ENCODE measurements at regions not wholly inside any gene's neighbourhood (a gene's known extent, or its start where the extent isn't known, plus 50 kb on each side); places are given as distances from the start of the nearest gene placed in this dataset.
"Not testable (repeated sequence)": the region's sequence is repeated elsewhere in the genome, so short reads cannot be mapped to it uniquely, and the experiment has no call there.

GRCh38 chr1:47689894-47690293 is 252.1 kb downstream of the FOXD2 start:
- H3K27ac ChIP-seq, result no peak overlapping the region
- no peaks in the 10 kb centered on the region for H3K79me2 ChIP-seq (ENCODE audit: insufficient read depth, low read depth)
- no peak for TF ChIP-seq CTCF (conservative IDR thresholded peaks at IDR 0.05; ENCODE audit: low read depth, low read length)

GRCh38 chr1:47690341-47691250 is 252.8 kb downstream of the FOXD2 start:
- no peak overlapping the region for H3K9ac ChIP-seq
- no peak overlapping the region for H3K27ac ChIP-seq
- H3K4me2 ChIP-seq, result no peak overlapping the region
- no peaks in the 10 kb centered on the region for H3K79me2 ChIP-seq (ENCODE audit: insufficient read depth, low read depth)
- H3K4me3 ChIP-seq (IDR thresholded peaks at IDR 0.05; ENCODE audit: insufficient read depth, low read depth, low read length), result no peak overlapping the region
- H3K4me1 ChIP-seq (ENCODE audit: low read depth, poor library complexity, severe bottlenecking), result no peaks in the 10 kb centered on the region
- H2AFZ ChIP-seq (ENCODE audit: low read depth), result no peak overlapping the region
- no peaks in the 10 kb centered on the region for H4K20me1 ChIP-seq (ENCODE audit: insufficient read depth)
- no peak for TF ChIP-seq CTCF (conservative IDR thresholded peaks at IDR 0.05; ENCODE audit: low read depth, low read length)
- H3K36me3 ChIP-seq (ENCODE audit: insufficient read depth), result no peaks in the 10 kb centered on the region
- H3K27me3 ChIP-seq (ENCODE audit: insufficient read depth, low read depth), result no peaks in the 10 kb centered on the region

More at GRCh38 chr1:47689894-47690293, 252.1 kb downstream of the FOXD2 start:
- H3K4me1 ChIP-seq (ENCODE audit: low read depth, poor library complexity, severe bottlenecking), result no peaks in the 10 kb centered on the region
- H3K27me3 ChIP-seq (ENCODE audit: insufficient read depth, low read depth), result no peaks in the 10 kb centered on the region
- H3K4me3 ChIP-seq (IDR thresholded peaks at IDR 0.05; ENCODE audit: insufficient read depth, low read depth, low read length), result no peak overlapping the region
- no peaks in the 10 kb centered on the region for H4K20me1 ChIP-seq (ENCODE audit: insufficient read depth)
- no peak overlapping the region for H3K4me2 ChIP-seq
- H3K36me3 ChIP-seq (ENCODE audit: insufficient read depth), result no peaks in the 10 kb centered on the region
- H2AFZ ChIP-seq (ENCODE audit: low read depth), result no peak overlapping the region
- no peak overlapping the region for H3K9ac ChIP-seq

GRCh38 chr1:47691293-47691692 is 253.4 kb downstream of the FOXD2 start:
- H3K9ac ChIP-seq; H3K4me2 ChIP-seq; H3K27me3 ChIP-seq (ENCODE audit: insufficient read depth, low read depth); H4K20me1 ChIP-seq (ENCODE audit: insufficient read depth); H2AFZ ChIP-seq (ENCODE audit: low read depth); H3K27ac ChIP-seq; H3K79me2 ChIP-seq (ENCODE audit: insufficient read depth, low read depth); H3K36me3 ChIP-seq (ENCODE audit: insufficient read depth); H3K4me1 ChIP-seq (ENCODE audit: low read depth, poor library complexity, severe bottlenecking); H3K4me3 ChIP-seq (IDR thresholded peaks at IDR 0.05; ENCODE audit: insufficient read depth, low read depth, low read length): not testable (repeated sequence)

- no peak overlapping the region for H3K4me3 ChIP-seq (IDR thresholded peaks at IDR 0.05; ENCODE audit: insufficient read depth, low read depth, low read length)
- no peaks in the 10 kb centered on the region for H3K27me3 ChIP-seq (ENCODE audit: insufficient read depth, low read depth)
- H3K4me1 ChIP-seq (ENCODE audit: low read depth, poor library complexity, severe bottlenecking), result no peaks in the 10 kb centered on the region
- TF ChIP-seq CTCF (conservative IDR thresholded peaks at IDR 0.05; ENCODE audit: low read depth, low read length), result no peak
- H3K27ac ChIP-seq, result no peak overlapping the region
- H4K20me1 ChIP-seq (ENCODE audit: insufficient read depth), result no peaks in the 10 kb centered on the region
- H3K36me3 ChIP-seq (ENCODE audit: insufficient read depth), result no peaks in the 10 kb centered on the region
- no peaks in the 10 kb centered on the region for H3K79me2 ChIP-seq (ENCODE audit: insufficient read depth, low read depth)
- no peak overlapping the region for H3K4me2 ChIP-seq
- no peak overlapping the region for H3K9ac ChIP-seq
- no peak overlapping the region for H2AFZ ChIP-seq (ENCODE audit: low read depth)
Measured at GRCh38 chr1:47692196-47692595, 254.4 kb downstream of the FOXD2 start.

- Histone ChIP-seq H3K9ac (no peak overlapping the region), H3K79me2 (ENCODE audit: insufficient read depth, low read depth) (no peaks in the 10 kb centered on the region), H3K4me1 (ENCODE audit: low read depth, poor library complexity, severe bottlenecking) (no peaks in the 10 kb centered on the region), H4K20me1 (ENCODE audit: insufficient read depth) (no peaks in the 10 kb centered on the region), H3K27ac (no peak overlapping the region), H3K36me3 (ENCODE audit: insufficient read depth) (no peaks in the 10 kb centered on the region), H3K4me2 (no peak overlapping the region), H3K4me3 (IDR thresholded peaks at IDR 0.05; ENCODE audit: insufficient read depth, low read depth, low read length) (no peak overlapping the region), H3K27me3 (ENCODE audit: insufficient read depth, low read depth) (no peaks in the 10 kb centered on the region), H2AFZ (ENCODE audit: low read depth) (no peak overlapping the region)
- no peak for TF ChIP-seq CTCF (conservative IDR thresholded peaks at IDR 0.05; ENCODE audit: low read depth, low read length)
Measured at GRCh38 chr1:47693115-47693514, 255.3 kb downstream of the FOXD2 start.
